MG63 (cell line): ENCODE measurements at regions not wholly inside any gene's neighbourhood (a gene's known extent, or its start where the extent isn't known, plus 50 kb on each side); places are given as distances from the start of the nearest gene placed in this dataset.

Source experiments
- DNase-seq: peaks from one replicate; pipeline ENCODE4 v3.0.0-alpha.2; 2020
- H3K27me3 ChIP-seq: fragments of 250-450 bp; sonication (Bioruptor Pico); 2 replicates; pipeline ENCODE4 v1.5.1; 2020; ENCODE audit warnings: mild to moderate bottlenecking, moderate library complexity
- H3K36me3 ChIP-seq: fragments of 250-450 bp; sonication (Bioruptor Pico); 2 replicates; pipeline ENCODE4 v1.5.1; 2020; ENCODE audit warnings: mild to moderate bottlenecking, moderate library complexity
- H3K4me3 ChIP-seq: fragments of 250-450 bp; sonication (Bioruptor Pico); 2 replicates; pipeline ENCODE4 v1.5.1; 2020; ENCODE audit warnings: mild to moderate bottlenecking, moderate library complexity
- H3K9me3 ChIP-seq: fragments of 250-450 bp; sonication (Bioruptor Pico); 2 replicates; pipeline ENCODE4 v1.5.1; 2020; ENCODE audit warnings: mild to moderate bottlenecking, moderate library complexity

DNA sequence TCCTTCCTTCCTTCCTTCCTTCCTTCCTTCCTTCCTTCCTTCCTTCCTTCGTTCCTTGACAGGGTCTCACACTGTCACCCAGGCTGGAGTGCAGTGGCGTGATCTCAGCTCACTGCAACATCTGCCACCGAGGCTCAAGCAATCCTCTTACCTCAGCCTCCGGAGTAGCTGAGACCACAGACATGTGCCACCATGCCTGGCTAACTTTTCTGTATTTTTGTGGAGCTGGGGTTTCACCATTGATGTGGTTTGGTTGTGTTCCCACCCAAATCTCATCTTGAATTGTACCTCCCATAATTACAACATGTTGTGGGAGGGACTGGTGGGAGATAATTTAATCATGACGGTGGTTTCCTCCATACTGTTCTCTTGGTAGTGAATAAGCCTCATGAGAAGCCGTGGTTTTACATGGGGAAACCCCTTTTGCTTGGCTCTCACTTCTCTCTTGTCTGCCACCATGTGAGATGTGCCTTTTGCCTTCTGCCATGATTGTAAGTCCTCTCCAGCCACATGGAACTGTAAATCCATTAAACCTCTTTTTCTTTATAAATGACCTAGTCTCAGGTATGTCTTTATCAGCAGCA, 90.3 kb upstream of the MPHOSPH6 start:
- no peak for DNase-seq
- Histone ChIP-seq H3K36me3 (no peaks in the 10 kb centered on the region), H3K27me3 (no peaks in the 10 kb centered on the region), H3K4me3 (no peak overlapping the region), H3K9me3 (no peaks in the 10 kb centered on the region)

DNA sequence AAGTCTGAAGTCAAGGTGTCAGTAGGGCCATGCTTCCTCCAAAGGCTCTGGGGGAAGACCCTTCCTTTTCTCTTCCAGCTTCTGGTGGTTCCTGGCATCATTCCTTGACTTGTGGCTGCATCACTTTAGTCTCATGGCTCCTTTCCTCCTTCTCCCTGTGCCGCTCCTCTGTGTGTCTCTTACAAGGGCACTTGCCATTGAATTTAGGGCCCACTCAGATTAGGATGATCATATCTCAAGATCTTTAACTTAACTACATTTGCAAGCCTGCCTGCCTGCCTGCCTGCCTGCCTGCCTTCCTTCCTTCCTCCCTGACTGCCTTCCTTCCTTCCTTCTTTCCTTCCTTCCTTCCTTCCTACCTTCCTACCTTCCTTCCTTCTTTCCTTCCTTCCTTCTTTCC, 89.7 kb upstream of the MPHOSPH6 start:
- Histone ChIP-seq H3K36me3 (no peaks in the 10 kb centered on the region), H3K4me3 (no peak overlapping the region), H3K9me3 (no peaks in the 10 kb centered on the region), H3K27me3 (no peaks in the 10 kb centered on the region)
- no peak for DNase-seq

DNA sequence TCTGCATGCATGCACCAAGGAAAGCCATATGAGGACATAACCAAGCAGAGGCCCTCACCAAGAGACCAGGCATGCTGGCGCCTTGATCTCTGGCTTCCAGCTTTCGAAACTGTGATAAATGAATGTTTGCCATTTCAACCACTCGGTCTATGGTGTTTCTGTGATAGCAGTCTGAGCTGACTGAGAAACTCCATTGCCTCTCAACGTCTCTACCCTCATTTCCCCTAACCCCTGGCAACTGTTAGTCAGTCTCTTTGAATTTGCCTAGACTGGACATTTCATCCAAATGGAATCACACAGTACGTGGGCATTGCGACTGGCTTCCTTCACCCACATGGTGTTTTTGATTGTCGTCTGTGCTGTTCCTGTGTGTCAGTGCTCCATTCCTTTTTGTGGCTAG, 88.0 kb upstream of the MPHOSPH6 start:
- DNase-seq = no peak
- H3K4me3 ChIP-seq = no peak overlapping the region
- H3K27me3 ChIP-seq = no peaks in the 10 kb centered on the region
- no peaks in the 10 kb centered on the region for H3K9me3 ChIP-seq
- no peaks in the 10 kb centered on the region for H3K36me3 ChIP-seq

GRCh38 chr16:82252582-82252981, 82.6 kb upstream of the MPHOSPH6 start:
- no peaks in the 10 kb centered on the region for H3K36me3 ChIP-seq
- no peaks in the 10 kb centered on the region for H3K27me3 ChIP-seq
- DNase-seq = no peak
- H3K4me3 ChIP-seq = no peak overlapping the region
- no peaks in the 10 kb centered on the region for H3K9me3 ChIP-seq

DNA sequence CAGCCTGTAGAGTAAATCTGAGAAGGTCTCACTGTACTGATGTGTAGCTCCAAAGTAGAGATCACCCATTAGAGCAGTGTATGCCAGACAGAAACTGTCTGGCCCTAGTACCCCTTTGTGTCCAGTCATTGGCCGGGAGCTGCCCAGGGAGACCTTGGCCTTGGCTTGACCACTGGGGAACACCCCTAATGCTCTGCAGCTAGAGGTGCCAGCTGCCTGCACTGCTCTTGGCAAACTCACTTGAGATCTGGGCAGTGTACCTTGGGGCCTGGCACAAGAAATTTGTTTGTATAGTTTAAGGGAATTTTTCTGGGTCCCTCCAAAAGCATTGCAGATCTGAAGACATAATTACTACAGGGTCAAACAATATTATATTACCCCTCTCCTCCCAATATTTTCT, 78.7 kb upstream of the MPHOSPH6 start:
- Histone ChIP-seq H3K36me3 (no peaks in the 10 kb centered on the region), H3K9me3 (no peaks in the 10 kb centered on the region), H3K4me3 (no peak overlapping the region), H3K27me3 (no peaks in the 10 kb centered on the region)
- DNase-seq = no peak

DNA sequence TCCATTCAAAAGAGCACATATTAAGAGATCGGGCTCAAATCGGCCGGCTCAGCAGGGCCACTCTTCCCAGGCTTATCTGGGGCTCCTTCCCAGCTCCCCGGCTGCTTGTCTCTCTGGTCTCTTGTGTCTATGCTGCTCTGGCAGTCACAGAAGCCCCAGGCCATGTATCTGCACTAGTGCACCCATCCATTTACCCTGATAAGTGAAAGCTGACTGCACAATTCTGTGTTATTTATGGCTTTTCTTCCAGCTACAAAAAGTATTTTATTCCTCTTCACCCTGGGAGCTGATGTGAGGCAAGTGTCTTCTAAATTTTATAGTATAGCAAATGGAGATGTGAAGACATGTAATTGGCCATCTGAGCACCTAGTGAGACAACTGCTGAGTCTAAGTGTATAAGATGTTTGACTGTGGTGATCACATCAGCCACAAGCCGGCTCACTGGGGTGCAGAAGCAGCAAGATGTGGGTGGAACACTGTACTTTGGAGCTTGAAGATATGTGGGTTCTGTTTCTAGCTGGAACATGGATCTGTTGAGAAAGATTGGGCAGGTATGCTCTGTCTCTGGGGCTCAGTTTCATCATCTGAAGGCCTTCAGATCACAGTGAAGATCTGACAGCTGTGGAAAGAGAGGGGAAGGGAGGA, 78.1 kb upstream of the MPHOSPH6 start:
- H3K4me3 ChIP-seq = no peak overlapping the region
- H3K9me3 ChIP-seq = no peaks in the 10 kb centered on the region
- no peak for DNase-seq
- H3K36me3 ChIP-seq = no peaks in the 10 kb centered on the region
- H3K27me3 ChIP-seq = no peaks in the 10 kb centered on the region

DNA sequence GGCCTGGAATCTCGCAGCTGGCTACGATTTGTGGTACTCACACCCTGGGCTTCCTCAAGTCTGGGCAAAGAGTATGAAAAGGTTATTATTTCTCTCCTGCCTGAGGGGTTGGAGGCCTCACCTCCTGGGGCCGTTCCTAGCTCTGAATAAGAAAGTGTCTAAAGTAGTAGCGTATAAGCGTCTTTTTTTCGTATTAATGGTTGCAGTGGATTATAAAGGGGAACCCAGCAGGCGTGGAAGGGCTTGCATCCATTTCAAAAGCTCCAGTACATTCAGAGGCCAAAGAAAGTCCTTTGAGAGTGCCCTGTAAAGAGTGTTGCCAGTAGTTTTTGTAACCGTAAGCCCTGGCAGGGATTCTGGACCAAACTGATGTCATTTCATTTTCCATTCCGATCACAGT, 72.2 kb upstream of the MPHOSPH6 start:
- Histone ChIP-seq H3K9me3 (no peaks in the 10 kb centered on the region), H3K36me3 (no peaks in the 10 kb centered on the region), H3K27me3 (no peaks in the 10 kb centered on the region), H3K4me3 (no peak overlapping the region)
- no peak for DNase-seq

GRCh38 chr16:82241469-82242052, 71.5 kb upstream of the MPHOSPH6 start:
- DNase-seq = no peak
- Histone ChIP-seq H3K27me3 (no peaks in the 10 kb centered on the region), H3K9me3 (no peaks in the 10 kb centered on the region), H3K36me3 (no peaks in the 10 kb centered on the region), H3K4me3 (no peak overlapping the region)

- Histone ChIP-seq H3K36me3 (no peaks in the 10 kb centered on the region), H3K9me3 (no peaks in the 10 kb centered on the region), H3K27me3 (no peaks in the 10 kb centered on the region), H3K4me3 (no peak overlapping the region)
- DNase-seq = no peak
Measured at GRCh38 chr16:82240111-82240510, 70.1 kb upstream of the MPHOSPH6 start.

DNA sequence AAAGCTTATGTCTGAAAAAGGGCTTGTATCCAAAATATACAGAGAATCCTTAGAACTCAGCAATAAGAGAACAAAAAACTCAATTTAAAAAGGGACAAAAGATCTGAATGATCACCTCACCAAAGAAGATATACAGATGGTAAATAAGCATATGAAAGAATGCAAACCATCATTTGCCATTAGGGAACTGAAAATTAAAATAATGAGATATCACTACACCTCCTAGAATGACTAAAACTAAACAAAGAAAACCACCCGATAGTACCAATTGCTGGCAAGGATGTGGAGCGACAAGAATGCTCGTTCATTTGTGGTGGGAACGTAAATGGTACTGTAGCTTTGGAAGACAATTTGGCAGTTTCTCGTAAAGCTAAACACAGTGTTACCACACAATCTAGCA, 66.9 kb upstream of the MPHOSPH6 start:
- no peak overlapping the region for H3K4me3 ChIP-seq
- no peaks in the 10 kb centered on the region for H3K36me3 ChIP-seq
- no peaks in the 10 kb centered on the region for H3K27me3 ChIP-seq
- no peaks in the 10 kb centered on the region for H3K9me3 ChIP-seq
- DNase-seq = no peak

GRCh38 chr16:82236415-82236814, 66.4 kb upstream of the MPHOSPH6 start:
- no peaks in the 10 kb centered on the region for H3K9me3 ChIP-seq
- no peak for DNase-seq
- no peaks in the 10 kb centered on the region for H3K36me3 ChIP-seq
- no peak overlapping the region for H3K4me3 ChIP-seq
- no peaks in the 10 kb centered on the region for H3K27me3 ChIP-seq

DNA sequence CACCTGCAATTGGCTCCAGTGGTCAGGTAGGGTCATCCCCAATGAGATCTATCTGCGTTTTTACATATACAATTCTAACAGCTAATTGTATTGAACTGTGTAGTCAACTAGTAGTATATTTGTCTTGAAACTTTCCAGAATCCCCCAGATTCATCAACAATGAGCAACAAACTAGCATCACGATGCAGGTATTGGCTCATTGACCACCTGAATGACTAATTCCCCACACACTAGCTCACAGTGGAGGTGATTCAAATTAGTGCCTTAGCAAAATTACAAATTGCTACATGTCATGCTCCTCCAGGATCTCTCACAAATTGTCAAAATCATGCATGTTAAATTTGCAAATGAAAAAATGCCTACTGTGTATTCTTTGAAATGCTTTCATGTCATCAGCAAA, 62.8 kb upstream of the MPHOSPH6 start:
- Histone ChIP-seq H3K27me3 (no peaks in the 10 kb centered on the region), H3K4me3 (no peak overlapping the region), H3K36me3 (no peaks in the 10 kb centered on the region), H3K9me3 (no peaks in the 10 kb centered on the region)
- DNase-seq = no peak

DNA sequence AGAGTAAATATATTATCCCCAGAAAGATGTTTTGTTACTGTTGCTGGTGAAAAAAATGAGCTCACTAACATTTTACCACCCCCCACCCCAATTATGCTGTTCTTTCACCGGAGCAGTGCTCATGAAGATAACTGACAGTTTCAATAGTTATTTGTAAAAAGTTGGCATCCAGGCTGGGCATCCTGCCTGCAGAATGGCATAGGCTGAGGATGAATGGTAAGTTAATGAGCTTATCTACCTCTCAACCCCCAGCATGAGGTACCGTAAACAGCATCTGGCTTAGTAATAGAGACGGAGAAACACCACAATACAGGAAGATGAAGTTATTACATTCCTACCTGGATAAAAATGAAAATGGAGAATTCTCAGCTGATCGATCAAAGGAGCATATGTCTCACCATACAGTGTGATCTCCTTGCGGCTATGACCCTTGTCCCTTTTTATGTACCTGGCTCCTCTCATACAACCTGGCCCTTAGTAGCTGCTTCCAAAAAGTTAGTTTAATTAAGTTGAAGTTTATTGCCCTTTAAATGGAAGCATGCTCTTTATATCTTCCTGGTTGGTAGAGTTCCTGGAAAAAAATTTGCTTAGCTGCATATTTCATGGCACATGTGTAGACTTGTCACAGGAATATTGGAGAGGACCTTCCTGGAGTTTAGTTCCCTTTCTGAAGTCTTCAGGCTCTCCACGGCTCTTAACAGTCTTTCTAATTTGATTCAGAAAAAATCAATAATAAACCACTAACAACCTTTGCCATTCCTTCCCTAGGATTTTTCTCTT, 61.2 kb upstream of the MPHOSPH6 start:
- H3K36me3 ChIP-seq = no peaks in the 10 kb centered on the region
- no peak overlapping the region for H3K4me3 ChIP-seq
- DNase-seq = no peak
- H3K9me3 ChIP-seq = no peaks in the 10 kb centered on the region
- no peaks in the 10 kb centered on the region for H3K27me3 ChIP-seq

- H3K27me3 ChIP-seq = no peaks in the 10 kb centered on the region
- H3K9me3 ChIP-seq = no peaks in the 10 kb centered on the region
- no peak overlapping the region for H3K4me3 ChIP-seq
- H3K36me3 ChIP-seq = no peaks in the 10 kb centered on the region
- DNase-seq = peak; percentile 48
Measured at GRCh38 chr16:82229800-82230619, 60.0 kb upstream of the MPHOSPH6 start.

DNA sequence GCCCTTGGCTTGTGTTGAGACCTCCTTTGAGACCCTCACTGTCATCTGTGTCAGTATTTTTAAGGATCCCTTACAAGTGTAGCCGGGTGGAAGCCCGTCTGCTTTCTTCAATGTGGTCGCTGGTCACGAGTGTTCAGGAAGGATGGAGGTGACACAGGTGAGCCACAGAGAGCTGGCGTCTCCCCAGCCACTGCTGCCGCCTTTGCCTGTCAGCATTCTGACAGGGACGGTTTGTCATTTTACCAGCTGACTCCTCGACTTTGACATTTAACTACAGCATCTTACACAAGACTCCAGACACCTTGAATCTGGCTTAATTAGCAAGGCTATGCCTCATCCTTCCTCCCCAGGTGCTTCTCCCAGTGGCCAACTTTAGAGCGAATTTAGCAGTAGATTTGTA, 56.3 kb upstream of the MPHOSPH6 start:
- H3K27me3 ChIP-seq = no peaks in the 10 kb centered on the region
- no peak overlapping the region for H3K4me3 ChIP-seq
- no peaks in the 10 kb centered on the region for H3K9me3 ChIP-seq
- DNase-seq = no peak
- no peaks in the 10 kb centered on the region for H3K36me3 ChIP-seq

GRCh38 chr16:82224821-82225220, 54.8 kb upstream of the MPHOSPH6 start:
- Histone ChIP-seq H3K9me3 (no peaks in the 10 kb centered on the region), H3K36me3 (no peaks in the 10 kb centered on the region), H3K27me3 (no peaks in the 10 kb centered on the region), H3K4me3 (no peak overlapping the region)
- no peak for DNase-seq

DNA sequence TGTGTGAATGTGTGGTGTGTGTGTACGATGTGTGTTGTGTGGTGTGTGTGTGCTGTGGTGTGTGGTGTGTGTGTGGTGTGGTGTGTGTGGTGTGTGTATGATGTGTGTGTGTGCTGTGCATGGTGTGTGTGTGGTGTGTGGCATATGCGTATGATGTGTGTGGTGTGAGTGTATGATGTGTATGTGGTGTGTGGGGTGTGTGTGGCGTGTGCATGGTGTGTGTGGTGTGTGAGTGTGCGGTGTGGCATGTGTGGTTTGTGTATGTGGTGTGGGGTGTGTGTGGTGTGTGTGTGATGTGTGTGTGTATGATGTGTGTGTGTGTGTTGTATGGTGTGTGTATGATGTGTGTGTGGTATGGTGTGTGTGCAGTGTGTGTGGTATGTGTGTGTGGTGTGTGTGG, 50.5 kb upstream of the MPHOSPH6 start:
- no peaks in the 10 kb centered on the region for H3K9me3 ChIP-seq

More for the DNA sequence above, 50.5 kb upstream of the MPHOSPH6 start:
- H3K4me3 ChIP-seq = no peak overlapping the region
- H3K36me3 ChIP-seq = no peaks in the 10 kb centered on the region
- no peak for DNase-seq
- H3K27me3 ChIP-seq = no peaks in the 10 kb centered on the region
